A549 (cell line): ENCODE measurements at regions not wholly inside any gene's neighbourhood (a gene's known extent, or its start where the extent isn't known, plus 50 kb on each side); places are given as distances from the start of the nearest gene placed in this dataset.

ENCODE experiments used
- CBX8 ChIP-seq: fragments of 200-600 bp; sonication (generic); IDR thresholded peaks from 2 replicates; pipeline ENCODE4 v1.6.1; 2016
- CTCF ChIP-seq: fragments of >200 bp; sonication (Bioruptor Twin); formaldehyde crosslinking; IDR thresholded peaks from 3 replicates; pipeline ENCODE4 v1.5.1; 2016
- GATA3 ChIP-seq: IDR thresholded peaks from 2 replicates; pipeline ENCODE4 v1.6.1; 2012; ENCODE audit warnings: borderline replicate concordance
- JUNB ChIP-seq: fragments of >200 bp; sonication (Bioruptor Twin); formaldehyde crosslinking; IDR thresholded peaks from 2 replicates; pipeline ENCODE4 v1.6.1; 2016
- KDM1A ChIP-seq: fragments of 200-600 bp; sonication (generic); IDR thresholded peaks from 2 replicates; pipeline ENCODE4 v1.6.1; 2016; ENCODE audit warnings: low read depth, mild to moderate bottlenecking
- MAX ChIP-seq: IDR thresholded peaks from 2 replicates; pipeline ENCODE4 v1.6.1; 2012
- MYC ChIP-seq: IDR thresholded peaks from 2 replicates; pipeline ENCODE4 v1.6.1; 2012; ENCODE audit warnings: mild to moderate bottlenecking, inconsistent platforms, low read length, improper control_type of control experiment, borderline replicate concordance
- NPAS2 ChIP-seq: fragments of 250-450 bp; sonication (Bioruptor Pico); IDR thresholded peaks from 2 replicates; pipeline ENCODE4 v1.8.0; 2022; ENCODE audit warnings: mild to moderate bottlenecking, moderate library complexity, borderline replicate concordance
- PBX3 ChIP-seq: IDR thresholded peaks from 2 replicates; pipeline ENCODE4 v1.6.1; 2012
- POLR2A ChIP-seq: IDR thresholded peaks from 2 replicates; pipeline ENCODE4 v1.6.1; 2012; ENCODE audit warnings: mild to moderate bottlenecking, low read length
- ZNF302 ChIP-seq: fragments of 250-450 bp; sonication (Bioruptor Pico); IDR thresholded peaks from 2 replicates; pipeline ENCODE4 v1.9.0; 2021; ENCODE audit warnings: inconsistent platforms, mild to moderate bottlenecking, moderate library complexity
- TF ChIP-seq, protein P1 (sequence below): IDR thresholded peaks from 2 replicates; pipeline ENCODE4 v1.6.1; 2012; ENCODE audit warnings: low read depth, borderline replicate concordance

- no peak for TF ChIP-seq CTCF
- TF ChIP-seq NPAS2: no peak
- no peak for TF ChIP-seq MAX
- no peak for TF ChIP-seq JUNB
- no peak for TF ChIP-seq POLR2A
- TF ChIP-seq, protein P1, sequence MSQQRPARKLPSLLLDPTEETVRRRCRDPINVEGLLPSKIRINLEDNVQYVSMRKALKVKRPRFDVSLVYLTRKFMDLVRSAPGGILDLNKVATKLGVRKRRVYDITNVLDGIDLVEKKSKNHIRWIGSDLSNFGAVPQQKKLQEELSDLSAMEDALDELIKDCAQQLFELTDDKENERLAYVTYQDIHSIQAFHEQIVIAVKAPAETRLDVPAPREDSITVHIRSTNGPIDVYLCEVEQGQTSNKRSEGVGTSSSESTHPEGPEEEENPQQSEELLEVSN: no peak
- TF ChIP-seq ZNF302 (CRISPR knock-in tag): no peak
- no peak for TF ChIP-seq PBX3
- no peak for TF ChIP-seq CBX8
- TF ChIP-seq MYC: no peak
- TF ChIP-seq GATA3: no peak
- TF ChIP-seq KDM1A: no peak
Observed at GRCh38 chr7:46871516-46871915, 710.4 kb downstream of the TNS3 start.
